Right lung (tissue), 2 donors: ENCODE measurements at regions not wholly inside any gene's neighbourhood (a gene's known extent, or its start where the extent isn't known, plus 50 kb on each side); places are given as distances from the start of the nearest gene placed in this dataset.
A peak's percentile ranks its signal among the peaks of the same experiment; 100 is the strongest.

Experiments
- DNase-seq, 2 donors: peaks; one replicate each; pipeline ENCODE4 v3.0.0-alpha.2; 2013

DNA sequence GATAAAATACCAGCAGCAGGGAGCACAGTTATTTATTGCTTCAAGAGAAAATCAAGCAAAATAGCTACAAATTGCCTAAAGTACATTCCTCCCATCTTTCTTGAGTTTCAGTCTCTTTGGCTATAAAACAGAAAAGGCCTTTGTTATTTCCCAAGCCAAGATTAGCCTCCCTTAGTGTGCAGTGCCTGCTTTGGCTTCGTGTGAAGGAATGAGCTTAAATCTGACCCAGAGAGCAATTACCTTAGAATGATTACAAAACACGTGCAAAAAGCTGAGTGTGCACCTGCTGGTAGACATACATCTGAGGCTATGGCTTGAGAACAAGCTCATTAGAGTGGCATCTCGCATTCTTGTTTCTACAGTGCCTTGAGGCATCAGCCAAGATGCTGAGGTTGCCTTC lies 250.8 kb downstream of the C4orf33 start:
- no peak for DNase-seq

DNA sequence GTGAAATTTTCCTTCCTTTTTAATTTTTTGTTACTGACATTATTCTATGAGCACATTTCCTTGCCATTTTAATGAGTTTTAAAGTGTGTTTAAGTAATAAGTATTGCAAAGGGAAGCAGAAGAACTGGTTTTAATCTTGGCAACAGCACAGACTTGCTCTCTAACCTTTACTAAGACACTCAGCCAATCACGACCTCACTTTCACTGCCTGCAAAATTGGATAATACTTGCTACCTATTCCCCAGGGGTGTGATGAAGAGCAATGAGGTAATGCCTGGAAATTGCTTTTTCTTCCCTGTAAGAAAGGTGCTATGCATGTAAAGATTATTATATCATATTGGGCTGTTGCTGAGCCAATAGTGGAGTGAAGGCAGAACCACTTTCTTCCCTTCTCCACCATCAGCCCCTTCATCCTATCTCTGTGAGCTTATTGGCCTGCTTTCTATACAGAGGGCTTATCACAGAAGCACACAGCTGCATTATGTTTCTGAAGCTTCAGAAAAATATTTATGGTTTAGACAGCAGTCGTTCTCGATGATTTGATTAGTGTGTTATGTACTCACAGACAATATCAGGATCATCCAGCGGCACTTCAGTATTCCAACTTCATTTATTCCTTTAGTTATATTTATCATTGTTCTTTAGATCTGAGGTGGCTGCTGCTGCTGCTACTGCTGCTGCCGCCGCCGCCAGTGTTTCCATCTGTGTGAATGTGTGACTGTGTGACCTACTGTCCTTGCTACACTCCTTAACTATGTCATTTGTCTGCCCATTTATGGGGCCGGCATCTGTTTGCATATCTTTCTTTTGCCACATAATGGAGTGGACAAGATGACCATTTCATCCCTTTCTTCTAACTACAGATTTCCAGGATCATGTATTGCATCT lies 255.1 kb downstream of the C4orf33 start:
- DNase-seq = peak; percentile 67 to 69

DNA sequence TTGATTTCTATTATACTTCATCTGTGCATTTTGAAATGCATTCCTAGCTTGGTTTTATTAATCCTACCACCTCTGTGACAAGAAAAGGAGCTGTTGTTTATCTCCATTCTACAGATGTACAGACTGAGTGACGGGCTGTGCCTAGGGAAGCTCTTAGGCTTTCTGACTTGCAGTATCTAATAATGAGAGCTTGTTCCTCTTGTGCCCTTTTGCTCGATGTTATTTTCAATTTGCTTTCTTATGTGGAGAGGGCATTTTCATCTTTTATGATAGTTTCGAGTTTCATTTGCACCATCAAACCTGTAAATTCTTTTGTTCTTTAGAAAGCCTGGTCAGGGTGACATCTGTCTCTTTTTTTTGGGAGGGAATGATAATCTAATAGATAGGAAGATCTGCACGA lies 256.5 kb downstream of the C4orf33 start:
- DNase-seq = no peak

DNA sequence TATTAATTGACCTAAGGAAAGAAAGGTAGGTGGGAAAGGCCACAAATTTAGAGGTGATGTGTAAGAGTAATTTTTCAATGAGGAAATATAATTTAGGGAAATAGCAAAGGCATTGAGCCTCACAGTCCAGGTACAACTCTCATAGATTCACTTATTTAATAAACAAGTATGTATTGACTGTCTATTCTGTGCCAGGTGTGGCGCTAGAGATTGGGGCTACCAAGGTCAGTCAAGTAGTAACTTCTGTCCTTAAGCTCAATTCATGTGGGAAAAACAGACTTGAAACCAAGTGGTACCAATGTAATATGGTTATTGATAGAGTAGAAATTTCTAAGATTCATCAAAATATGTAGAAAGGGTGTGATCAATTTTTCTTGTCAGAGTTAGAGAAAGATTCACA lies 257.5 kb downstream of the C4orf33 start:
- DNase-seq = no peak

DNA sequence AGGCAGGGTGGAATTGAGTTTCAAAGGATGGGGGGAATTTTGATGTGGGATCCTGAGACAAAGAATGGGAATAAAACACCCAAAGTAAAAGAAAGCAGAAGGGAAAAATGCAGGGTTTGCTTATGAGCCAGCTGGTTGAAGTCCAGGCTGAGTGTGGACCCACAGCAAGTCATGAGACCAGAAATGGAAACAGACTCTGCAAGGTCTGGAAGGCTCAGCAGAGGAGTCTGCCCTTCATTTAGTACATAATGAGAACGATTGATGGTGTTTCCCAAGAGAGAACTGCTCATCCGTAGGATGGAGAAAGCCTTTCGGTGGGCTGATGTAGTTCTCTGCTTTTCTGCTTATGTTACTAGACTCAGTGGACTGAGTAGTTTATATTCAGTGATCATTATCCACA lies 259.1 kb downstream of the C4orf33 start:
- no peak for DNase-seq

DNA sequence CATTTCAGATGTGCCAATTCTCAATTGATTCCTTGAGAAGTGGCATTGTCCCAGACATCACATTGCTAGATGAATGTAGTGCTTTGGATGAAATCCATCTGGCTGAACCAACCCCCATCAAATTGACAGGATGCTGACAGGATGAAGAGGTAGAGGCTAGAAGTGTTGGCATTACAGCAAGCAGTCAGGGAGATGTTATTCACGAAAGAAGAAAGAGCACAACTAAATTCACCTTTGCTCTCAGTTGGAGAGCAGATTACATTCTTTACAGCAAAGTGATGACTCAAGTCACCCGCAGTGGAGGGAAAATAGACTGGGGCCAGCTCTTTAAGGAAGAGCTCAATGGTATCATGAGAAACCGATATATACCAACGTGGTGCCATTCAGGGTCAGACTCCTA lies 259.6 kb downstream of the C4orf33 start:
- DNase-seq = no peak

DNA sequence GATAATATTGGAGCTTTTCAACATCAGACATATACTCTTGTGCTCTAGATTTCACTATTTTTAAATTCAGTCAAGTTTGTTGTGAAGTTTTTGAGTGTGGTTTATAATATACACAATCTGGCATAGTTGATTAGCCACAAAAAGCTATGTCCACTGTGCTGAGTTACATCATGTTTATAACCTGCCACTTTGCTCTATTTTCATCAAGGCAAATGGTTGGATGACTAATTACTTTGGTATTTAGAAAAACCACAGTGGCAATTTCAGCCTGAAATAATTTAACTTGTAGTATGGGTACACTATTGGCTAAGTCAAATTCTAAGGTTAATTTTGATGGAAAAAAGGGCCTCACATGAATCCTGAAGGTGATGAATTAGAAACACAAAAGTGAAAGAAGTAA lies 262.6 kb downstream of the C4orf33 start:
- no peak for DNase-seq

DNA sequence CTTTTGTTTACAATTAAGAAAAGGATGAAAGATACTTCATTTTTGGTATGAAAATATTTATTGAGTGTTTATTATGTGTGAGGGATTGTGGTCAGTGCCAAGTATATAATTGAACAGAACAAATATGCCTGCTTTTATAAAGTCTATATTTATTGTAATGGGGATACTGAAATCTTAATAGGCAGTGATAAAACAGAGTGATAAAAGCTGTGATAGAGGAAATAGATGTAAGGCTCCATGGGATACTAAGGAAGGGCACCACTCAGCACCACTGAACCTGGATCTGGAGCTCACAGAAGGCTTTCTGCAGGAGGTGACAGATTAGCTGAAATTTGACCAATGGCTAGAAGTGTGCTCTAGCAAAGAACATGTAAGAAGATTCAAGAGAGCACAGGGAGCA lies 263.5 kb downstream of the C4orf33 start:
- DNase-seq = no peak

DNA sequence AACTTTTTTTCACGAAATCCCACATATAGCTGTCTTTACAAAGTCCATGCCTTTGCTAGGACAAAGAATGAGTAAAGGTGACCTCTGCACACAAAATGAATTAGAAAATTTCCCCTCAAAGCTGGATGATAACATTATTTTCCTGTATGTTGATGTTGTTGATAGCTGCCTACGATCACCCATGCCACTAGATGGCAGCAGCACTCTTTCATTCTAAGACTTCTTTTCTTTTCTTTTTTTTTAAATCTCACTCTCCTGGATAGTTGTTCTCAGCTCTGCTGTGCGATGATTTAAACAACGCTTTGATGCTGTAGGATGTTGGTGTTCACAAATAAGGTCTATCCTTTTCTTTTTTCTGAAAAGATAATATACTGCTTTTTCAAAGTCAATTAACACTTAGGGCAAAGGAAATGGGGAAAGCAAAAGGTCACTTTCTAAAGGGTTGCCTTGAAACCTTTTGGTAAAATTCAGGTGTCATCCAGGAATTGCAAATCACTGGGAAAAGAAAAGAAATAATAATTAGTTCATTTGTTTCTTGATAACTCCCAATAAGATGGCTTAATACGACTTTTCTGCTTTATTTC lies 266.8 kb downstream of the C4orf33 start:
- DNase-seq = peak; percentile 63 to 74

DNA sequence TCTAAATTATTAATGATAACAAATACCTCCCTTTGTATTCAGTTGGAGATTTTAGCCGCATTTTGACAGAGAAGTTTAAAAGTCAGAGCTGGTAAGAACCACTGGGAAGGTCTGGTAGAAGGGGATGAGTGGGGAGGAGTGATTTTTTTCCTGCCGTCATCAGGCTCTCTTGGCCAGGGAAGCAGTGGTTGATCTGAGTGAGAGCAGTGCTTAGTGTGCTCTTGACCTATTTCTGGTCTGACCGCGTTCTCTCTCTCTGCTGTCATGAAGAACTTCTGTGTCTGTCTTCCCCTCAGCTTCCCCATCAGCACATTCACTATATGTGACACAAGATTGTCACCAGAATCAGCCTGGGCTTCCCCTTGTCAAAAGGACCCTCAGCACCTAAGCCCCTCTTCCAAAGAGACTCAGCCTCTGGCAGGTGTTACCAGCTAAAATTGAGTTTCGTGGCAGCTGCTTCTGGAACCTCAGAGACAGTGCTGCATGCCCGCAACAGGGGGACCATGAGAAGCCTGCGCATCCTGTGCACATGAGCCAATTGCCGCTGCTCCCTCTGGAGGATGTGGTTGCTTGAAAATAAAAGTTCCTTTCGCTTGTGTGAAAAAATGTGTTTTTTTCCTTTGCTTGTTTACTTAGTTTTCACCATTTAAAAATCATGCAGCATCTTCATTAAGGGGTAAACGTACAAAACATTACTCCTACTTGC lies 268.9 kb downstream of the C4orf33 start:
- no peak for DNase-seq

DNA sequence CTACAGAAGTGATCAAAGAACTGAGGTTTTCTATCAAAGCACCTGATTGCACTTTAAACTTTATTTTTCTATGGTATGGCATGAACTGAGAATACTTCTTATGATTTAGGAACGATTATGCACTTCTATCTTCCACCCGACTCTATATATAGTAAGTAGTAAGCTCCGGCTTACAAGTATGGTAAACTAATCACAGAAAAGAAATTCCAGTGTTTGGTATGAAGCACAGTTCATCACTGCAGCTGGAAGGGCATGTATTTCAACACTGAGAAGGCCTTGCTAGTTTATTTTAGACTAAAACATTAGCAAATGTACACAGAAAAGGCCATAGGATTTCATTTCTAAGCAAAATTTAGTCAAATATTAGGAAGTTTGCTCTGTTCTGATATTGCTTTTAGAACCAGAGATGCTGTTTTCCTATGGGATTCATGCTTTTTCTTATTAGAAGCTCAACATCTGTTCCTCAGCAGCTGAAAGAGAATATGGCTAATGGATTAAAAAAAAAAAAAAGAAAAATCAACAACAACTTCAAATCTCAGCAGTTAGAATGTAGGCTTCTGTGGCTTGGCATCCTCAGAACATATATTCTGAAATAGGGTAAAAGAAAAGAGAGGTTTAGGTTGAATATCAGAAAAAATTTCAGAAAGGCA lies 273.5 kb downstream of the C4orf33 start:
- DNase-seq = no peak

DNA sequence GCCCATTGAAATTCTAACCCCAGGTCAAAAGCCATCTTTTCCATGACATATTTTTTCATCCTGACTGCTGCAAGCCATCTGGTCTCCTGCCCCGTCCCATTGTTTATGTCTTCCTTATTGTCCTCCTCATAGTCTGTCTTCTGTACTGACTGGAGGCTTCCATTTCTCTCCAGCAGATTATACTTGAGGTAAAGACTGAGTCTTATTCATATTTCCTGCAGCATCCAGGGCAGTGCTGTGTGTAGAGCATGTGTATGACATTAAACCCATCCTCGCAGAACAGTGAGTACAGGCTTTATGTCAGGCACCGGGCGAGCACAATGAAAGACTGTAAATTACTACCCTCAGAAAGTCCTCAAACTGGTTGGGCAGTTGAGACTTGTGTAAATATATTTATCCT lies 275.1 kb downstream of the C4orf33 start:
- DNase-seq = no peak

DNA sequence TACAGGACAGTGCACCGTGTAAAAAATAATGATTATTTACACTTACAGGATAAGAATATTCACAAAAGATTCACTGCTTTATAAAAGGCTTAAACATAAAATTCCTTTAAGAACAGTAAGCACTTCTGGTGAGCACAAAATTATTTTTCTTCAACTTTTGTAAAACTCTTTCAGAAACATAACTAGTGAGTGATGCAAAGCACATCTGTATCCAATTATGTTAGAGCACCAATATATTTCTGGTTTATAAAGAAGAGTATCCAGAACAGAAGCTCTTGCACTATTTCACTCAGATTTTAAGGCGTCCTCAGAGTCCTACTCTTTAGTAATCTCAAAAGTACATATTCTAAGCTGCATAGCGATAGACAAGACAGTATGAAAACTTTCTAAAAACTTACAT lies 276.0 kb downstream of the C4orf33 start:
- DNase-seq = no peak

DNA sequence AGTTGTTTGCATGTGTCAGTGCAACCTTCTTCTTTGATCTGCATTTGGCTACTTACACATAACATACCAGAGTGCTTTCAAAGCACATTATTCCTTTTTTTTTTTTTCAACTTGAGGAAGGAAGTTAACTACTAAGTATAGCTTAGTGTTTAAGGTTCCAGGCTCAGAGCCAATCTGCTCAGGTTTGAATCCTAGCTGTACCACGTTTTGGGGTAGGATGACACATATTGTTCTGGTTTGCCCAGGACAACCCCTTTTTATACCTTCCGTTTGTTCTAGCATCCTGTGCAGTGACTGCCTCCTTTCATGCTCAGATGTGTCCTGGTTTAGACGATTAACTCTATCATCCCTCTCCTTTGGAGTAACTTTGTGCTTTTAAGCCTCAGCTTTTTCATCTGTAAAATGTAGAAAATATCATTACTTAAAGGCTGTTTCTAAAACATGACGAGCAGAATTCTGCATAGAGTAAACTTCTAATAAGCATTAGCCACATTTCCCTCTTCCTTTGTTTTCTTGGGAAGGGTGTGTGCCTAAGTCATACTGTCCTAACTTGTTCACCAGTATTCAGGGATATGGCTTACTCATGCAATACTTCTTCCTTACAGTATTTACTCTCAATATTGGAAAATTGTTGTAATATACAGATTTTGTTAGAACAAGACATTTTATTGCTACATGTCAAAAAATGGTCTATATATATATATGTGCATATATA lies 281.3 kb downstream of the C4orf33 start:
- no peak for DNase-seq

DNA sequence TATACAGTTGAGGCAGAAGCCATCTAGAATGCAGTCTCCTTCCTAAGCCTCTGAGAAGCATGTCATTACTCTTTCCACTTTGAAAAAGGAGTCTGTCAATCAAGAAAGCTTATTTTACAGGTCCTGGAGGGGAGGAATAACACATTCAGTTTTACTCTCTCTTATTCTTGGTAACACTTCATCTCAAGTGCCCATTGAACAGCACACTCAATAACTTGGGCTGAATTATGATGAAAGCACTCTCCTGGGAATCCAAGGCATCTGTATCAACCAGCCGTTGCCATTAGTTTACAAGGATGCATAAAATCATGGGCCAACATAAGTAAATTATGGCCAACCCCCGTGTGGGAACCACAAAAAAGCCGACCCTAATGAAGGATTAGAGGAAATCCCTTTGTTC lies 282.4 kb downstream of the C4orf33 start:
- DNase-seq = no peak

DNA sequence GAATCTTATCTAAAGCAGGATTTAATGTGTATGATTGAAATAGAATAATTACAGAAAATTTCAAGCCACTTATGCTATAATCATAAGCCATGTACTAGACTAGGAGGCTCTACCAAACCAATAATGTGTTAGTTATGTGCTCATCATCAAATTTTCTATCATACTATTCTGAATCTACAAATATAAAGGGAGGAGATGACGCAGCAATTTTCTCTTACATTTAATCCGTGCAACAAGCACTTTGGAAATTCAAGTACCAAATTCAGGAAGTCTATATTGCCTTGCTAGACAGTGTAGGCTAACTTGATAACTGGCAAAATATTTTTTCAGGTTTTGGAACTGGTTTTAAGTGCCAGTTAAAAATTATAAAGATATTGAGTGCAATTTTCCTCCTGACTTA lies 283.5 kb downstream of the C4orf33 start:
- no peak for DNase-seq

DNA sequence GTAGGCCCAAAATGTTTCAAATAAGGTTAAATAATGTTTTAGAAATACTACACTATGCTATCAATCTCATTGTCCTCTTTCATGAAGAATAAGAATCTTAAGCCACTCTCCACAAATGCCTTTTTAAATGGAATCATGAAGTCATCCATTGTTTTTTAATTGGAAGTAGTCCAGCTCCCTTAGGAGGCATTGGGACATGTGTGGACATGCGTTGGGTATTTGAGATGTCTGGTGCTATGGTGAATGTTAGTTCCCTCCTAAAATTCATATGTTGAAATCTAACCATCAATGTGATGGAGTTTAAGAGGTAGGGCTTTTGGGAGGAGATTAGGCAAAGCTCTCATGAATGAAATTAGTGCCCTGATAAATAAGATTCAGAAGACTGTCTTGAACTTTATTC lies 289.0 kb downstream of the C4orf33 start:
- no peak for DNase-seq

DNA sequence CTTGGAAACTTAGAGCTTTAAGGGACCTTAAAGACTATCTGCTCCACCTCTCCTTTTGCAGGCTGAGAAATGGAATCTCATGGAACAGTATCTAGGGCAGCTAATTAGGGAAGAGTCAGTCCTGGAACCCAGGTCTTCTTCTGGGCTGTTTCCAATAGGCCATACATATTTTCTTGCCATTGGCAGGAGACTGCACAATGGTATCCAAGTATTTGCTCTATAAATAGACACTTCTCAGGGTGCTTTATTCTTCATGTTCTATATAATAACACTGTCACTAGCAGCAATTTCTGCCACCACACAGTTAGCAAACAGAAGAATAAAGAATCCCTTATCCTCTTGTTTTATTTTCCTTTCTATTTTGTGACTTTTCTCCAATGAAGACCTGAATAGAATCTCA lies 291.7 kb downstream of the C4orf33 start:
- no peak for DNase-seq

DNA sequence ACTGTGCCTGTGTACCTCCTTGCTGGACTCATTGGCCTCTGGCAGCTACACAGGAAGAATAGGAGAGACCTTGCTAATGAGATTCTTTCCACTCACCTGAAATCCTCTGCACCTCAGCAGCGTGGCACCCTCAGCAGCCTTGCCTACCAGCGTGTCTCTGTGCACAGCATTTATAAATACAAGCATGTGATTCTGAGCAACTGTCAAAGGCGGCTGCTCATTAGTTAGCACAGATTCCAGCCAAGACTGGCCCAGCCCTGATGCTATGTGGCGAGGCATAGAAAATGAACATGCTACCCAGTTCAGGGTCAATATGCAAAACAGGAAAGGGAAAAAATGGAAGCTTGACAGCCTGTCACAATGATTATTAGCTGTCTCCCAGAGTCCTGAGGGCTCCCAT lies 298.0 kb downstream of the C4orf33 start:
- no peak for DNase-seq

DNA sequence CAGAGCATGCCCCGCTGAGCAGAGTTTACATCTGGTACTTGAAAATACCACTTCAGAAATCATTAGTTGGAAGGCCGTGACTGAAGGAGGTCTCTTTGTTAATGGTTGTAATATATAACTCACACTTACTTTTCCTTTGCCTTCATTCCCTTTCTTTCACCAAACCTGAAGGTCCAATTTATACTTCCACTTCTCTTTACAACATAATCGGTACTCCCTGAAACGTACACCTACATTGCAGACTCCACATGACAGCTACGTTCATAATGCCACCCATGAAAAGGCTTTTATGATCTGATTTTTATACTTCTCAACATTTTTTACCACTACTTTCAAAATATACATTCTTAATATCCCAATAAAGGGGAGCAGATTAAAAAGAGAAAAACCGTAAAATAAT lies 298.7 kb downstream of the C4orf33 start:
- no peak for DNase-seq

DNA sequence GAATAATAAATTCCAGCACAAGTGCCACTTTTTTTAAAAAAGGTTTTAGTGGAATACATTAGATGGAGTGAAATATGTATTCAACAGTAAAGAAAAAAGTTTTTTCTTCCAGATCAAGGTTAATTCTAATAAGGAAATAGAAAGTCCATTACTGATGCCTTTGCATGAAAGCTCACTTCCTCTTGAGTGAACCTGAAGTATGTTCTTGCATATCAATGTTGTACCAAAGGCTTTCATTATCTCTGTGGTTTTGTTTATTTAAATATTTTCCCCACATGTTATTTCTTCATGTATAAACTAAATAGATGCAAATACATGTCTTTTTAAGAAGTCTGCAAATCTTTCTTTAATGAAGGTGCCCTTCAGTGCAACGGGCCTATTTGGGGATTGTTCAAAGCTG lies 307.9 kb downstream of the C4orf33 start:
- no peak for DNase-seq

DNA sequence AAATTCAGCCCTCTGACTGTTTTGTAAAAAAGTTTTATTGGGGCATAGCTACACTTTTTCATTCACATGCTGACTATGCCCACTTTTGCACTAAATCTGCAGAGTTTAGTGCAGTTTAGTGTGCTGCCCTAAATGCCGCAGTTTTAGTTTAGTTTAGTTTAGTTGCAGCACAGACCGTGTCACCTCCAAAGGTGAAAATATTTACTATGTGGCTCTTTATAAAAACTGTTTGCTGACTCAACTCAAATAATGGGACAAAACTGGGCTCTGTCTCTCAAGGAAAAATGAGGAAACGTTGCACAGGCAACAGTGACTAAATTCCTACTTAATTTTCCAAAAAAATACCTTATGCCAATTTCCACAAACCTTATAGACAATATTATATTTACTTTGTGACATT lies 314.2 kb downstream of the C4orf33 start:
- no peak for DNase-seq
